Thoracic aorta (tissue), 2 donors: ENCODE measurements at regions not wholly inside any gene's neighbourhood (a gene's known extent, or its start where the extent isn't known, plus 50 kb on each side); places are given as distances from the start of the nearest gene placed in this dataset.

Source experiments
- ATAC-seq: fragments of 150-250 bp; one replicate; pipeline ENCODE4 v1.8.0; 2017; ENCODE audit warnings: low read depth; ENCODE audit not compliant: insufficient number of reproducible peaks, low FRiP score
- DNase-seq: peaks from one replicate; pipeline ENCODE4 v3.0.0-alpha.2; 2020; ENCODE audit warnings: low spot score
- H3K27ac ChIP-seq, 2 donors: fragments of 200-600 bp; sonication (generic); 1 replicate in 1 of 2; 2 replicates in 1 of 2; pipeline ENCODE4 v1.5.1; 2016; ENCODE audit warnings: mild to moderate bottlenecking in 2 of 2, moderate library complexity in 2 of 2
- H3K27me3 ChIP-seq: fragments of 200-600 bp; sonication (generic); replicated peaks from 2 replicates; pipeline ENCODE4 v1.6.0; 2016; ENCODE audit warnings: mild to moderate bottlenecking; ENCODE audit not compliant: insufficient read depth
- H3K36me3 ChIP-seq: fragments of 200-600 bp; sonication (generic); one replicate; pipeline ENCODE4 v1.5.1; 2016
- H3K4me1 ChIP-seq, 2 donors: fragments of 200-600 bp; sonication (generic); 1 replicate in 1 of 2; 2 replicates in 1 of 2; pipeline versions ENCODE4 v1.5.1 to v1.6.0; 2016; ENCODE audit warnings: low read depth in 2 of 2, mild to moderate bottlenecking in 1 of 2; ENCODE audit not compliant: control insufficient read depth in 1 of 2
- H3K4me3 ChIP-seq: fragments of 200-600 bp; sonication (generic); 2 replicates; pipeline ENCODE4 v1.5.1; 2016; ENCODE audit warnings: mild to moderate bottlenecking
- H3K9me3 ChIP-seq: fragments of 200-600 bp; sonication (generic); 2 replicates; pipeline ENCODE4 v1.5.1; 2016
- TF ChIP-seq, protein P1 (sequence below): fragments of 200-600 bp; sonication (generic); IDR thresholded peaks from one replicate; pipeline ENCODE4 v1.5.1; 2019; ENCODE audit warnings: antibody characterized with exemption

DNA sequence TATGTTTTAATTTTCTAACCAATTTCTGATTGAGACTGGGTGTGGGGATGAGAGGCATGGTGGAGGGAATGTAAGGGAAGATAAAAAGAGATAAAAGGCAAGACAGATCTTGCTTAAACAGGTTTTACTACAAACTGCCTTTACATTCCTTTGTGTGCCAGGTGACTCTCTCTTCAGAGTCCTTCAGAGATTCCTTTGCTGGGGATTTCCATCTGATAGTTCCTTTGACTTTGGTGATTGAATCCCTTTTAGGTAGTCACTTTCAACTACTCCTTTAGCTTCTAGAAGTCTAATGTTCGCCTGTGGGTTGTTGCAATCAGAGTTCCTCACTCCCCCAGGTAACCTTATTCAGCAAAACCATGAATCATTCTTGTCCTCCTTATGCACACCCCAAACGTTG is 283.3 kb upstream of the MANEA start:
- DNase-seq, result no peak
- ATAC-seq, result no peak
- Histone ChIP-seq H3K36me3 (no peaks in the 10 kb centered on the region), H3K9me3 (no peaks in the 10 kb centered on the region), H3K27me3 (no peaks in the 10 kb centered on the region), H3K4me1 (no peaks in the 10 kb centered on the region), H3K4me3 (no peak overlapping the region), H3K27ac (no peak overlapping the region)
- TF ChIP-seq, protein P1, sequence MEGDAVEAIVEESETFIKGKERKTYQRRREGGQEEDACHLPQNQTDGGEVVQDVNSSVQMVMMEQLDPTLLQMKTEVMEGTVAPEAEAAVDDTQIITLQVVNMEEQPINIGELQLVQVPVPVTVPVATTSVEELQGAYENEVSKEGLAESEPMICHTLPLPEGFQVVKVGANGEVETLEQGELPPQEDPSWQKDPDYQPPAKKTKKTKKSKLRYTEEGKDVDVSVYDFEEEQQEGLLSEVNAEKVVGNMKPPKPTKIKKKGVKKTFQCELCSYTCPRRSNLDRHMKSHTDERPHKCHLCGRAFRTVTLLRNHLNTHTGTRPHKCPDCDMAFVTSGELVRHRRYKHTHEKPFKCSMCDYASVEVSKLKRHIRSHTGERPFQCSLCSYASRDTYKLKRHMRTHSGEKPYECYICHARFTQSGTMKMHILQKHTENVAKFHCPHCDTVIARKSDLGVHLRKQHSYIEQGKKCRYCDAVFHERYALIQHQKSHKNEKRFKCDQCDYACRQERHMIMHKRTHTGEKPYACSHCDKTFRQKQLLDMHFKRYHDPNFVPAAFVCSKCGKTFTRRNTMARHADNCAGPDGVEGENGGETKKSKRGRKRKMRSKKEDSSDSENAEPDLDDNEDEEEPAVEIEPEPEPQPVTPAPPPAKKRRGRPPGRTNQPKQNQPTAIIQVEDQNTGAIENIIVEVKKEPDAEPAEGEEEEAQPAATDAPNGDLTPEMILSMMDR, result no peak

DNA sequence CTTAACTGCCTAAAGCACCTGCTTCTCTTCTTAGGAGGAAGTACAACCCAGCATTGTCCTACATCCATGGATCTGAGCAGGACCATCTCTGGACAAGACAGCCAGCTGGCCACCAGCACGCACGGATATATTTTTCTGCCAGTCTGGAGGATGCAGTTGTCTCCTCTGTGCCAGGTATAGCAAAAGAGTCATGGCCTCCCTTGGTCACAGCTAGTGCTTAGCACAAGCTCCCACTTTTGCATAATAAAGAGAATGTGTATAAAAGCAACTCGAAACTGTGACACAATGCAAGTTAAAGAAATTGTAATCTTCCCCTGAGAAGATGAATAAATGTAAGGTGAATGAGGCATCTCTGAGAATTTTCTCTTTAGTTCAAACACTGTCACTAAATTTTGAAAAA is 267.8 kb upstream of the MANEA start:
- Histone ChIP-seq H3K27ac (no peak overlapping the region), H3K9me3 (no peaks in the 10 kb centered on the region), H3K36me3 (no peaks in the 10 kb centered on the region), H3K4me1 (no peaks in the 10 kb centered on the region), H3K4me3 (no peak overlapping the region), H3K27me3 (no peaks in the 10 kb centered on the region)
- ATAC-seq, result no peak
- no peak for DNase-seq
- TF ChIP-seq, protein P1, result no peak

DNA sequence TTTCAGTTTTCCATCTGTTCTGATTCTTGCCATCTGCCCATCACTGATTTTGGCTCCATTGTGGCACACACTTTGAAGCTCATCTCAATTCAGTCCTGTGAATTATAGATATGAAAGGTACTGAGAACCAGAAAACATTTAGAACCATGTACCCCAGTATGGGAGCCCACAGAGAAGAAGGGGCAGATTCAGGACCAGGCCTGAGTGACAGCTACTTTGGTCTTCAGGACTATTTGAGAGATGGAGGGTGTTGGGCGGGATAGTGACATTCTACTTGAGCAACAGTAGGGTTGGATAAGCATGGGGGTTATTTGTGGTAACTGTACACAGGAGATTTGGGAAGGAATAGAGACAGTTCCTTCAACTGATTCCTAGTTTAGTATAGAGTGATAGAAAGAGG is 259.2 kb upstream of the MANEA start:
- TF ChIP-seq, protein P1, result no peak
- DNase-seq (no peak), ATAC-seq (no peak)
- Histone ChIP-seq H3K27me3 (no peaks in the 10 kb centered on the region), H3K27ac (no peak overlapping the region), H3K9me3 (no peaks in the 10 kb centered on the region), H3K4me1 (no peaks in the 10 kb centered on the region), H3K36me3 (no peaks in the 10 kb centered on the region), H3K4me3 (no peak overlapping the region)

DNA sequence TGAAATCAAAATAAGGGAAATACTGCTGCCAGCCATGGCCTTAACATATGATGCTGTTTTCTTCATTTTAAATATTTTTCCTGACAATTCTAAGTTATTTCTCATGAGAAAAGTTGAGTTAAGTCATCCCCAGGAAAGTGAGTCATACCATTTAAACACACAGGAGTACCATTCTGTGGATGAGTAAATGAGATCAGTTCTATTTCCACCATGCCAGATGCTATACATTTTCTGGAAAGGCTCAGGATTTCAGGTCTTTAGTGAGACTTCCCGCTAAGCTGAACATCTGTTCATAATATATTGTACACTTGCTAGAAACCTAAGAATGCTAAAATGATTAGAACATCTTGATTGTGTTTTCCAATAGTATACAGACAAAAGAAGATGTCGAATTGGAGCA is 256.2 kb upstream of the MANEA start:
- no peak for ATAC-seq
- Histone ChIP-seq H3K36me3 (no peaks in the 10 kb centered on the region), H3K4me1 (no peaks in the 10 kb centered on the region), H3K9me3 (no peaks in the 10 kb centered on the region), H3K4me3 (no peak overlapping the region), H3K27me3 (no peaks in the 10 kb centered on the region), H3K27ac (no peak overlapping the region)
- DNase-seq, result no peak
- TF ChIP-seq, protein P1, result no peak

DNA sequence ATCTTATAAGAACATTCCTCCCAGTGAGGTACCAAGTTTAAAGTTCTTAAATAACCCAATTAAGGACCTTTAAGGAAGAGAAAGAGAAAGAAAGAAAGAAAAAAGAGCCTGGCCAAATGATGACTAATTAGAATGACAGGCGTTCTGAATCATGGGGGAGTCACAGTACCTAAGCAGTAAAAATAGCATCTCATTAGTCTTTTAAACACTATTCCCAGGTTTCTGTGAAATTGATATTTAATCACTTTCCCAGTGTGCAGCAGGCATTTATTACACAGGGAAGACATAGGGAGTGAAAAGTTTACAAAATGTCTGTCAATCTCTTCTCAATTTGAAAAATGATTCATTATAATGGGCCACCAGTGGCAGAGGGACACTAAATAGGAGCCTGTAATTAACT is 251.4 kb upstream of the MANEA start:
- ATAC-seq, result no peak
- no peaks in the 10 kb centered on the region for H3K36me3 ChIP-seq
- H3K9me3 ChIP-seq, result no peaks in the 10 kb centered on the region
- H3K27ac ChIP-seq, result no peak overlapping the region
- TF ChIP-seq, protein P1, result no peak
- no peak overlapping the region for H3K4me3 ChIP-seq
- no peak for DNase-seq
- H3K27me3 ChIP-seq, result no peaks in the 10 kb centered on the region
- H3K4me1 ChIP-seq, result no peaks in the 10 kb centered on the region
